ENCODE measurements at regions not wholly inside any gene's neighbourhood (a gene's known extent, or its start where the extent isn't known, plus 50 kb on each side); places are given as distances from the start of the nearest gene placed in this dataset.
"Not testable (repeated sequence)": the region's sequence is repeated elsewhere in the genome, so short reads cannot be mapped to it uniquely, and the experiment has no call there.

DNA sequence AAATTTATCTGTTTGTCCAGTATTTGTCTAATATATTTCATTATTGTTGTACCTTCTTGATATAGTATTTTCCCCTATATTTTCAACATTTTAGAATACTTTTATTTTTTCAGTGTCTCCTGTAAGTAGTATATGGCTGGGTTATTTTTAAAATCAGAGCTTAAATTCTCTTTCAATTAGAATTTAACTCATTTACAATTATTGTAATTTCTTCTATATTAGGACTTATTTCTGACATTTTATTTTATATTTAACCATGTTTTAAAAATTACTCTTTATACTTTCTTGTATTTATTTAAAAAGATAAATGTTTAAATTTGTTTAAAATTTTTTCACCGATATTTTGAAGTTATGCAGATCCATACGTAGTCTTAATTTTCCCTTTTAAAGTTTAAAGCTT is 220.0 kb upstream of the NPVF start:
- H3K27ac ChIP-seq (ENCODE audit: low read length), result no peak overlapping the region
- no peaks in the 10 kb centered on the region for H3K4me1 ChIP-seq (ENCODE audit: control insufficient read depth, insufficient read depth, low read length)
- no peak overlapping the region for H3K9ac ChIP-seq (ENCODE audit: low read length in 2 of 2)
- no peaks in the 10 kb centered on the region for H3K27me3 ChIP-seq (ENCODE audit: control insufficient read depth in 1 of 2, insufficient read depth in 2 of 2, low read length in 2 of 2)
- no peak overlapping the region for H3K4me3 ChIP-seq (ENCODE audit: low read length in 2 of 2)
- peaks cover 0 to 4% of the 10 kb centered on the region in 2 donors for H3K9me3 ChIP-seq (ENCODE audit: control insufficient read depth in 2 of 2, low read length in 2 of 2)
- H3K36me3 ChIP-seq (ENCODE audit: control insufficient read depth in 2 of 2, insufficient read depth in 2 of 2, low read length in 2 of 2), result no peaks in the 10 kb centered on the region

DNA sequence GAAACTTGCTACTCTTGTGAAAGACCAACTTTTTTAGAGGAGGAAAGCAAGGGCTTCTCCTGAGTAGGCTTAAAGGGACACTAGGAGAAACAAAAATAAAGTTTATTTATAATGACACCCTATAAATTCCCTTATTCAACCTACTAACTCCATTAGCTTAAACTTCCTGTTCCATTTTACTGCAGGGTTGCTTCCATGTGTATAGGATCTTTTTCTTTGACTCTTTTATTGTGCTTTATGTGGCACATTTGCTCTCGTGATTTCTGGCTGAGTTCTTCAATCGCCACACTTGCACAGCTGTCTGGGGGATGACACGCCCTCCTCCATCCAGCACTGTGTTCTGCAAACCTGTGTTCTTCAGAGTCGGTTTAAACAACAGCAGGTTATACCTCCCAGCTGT is 225.7 kb upstream of the NPVF start:
- Histone ChIP-seq H3K27ac (ENCODE audit: low read length) (no peak overlapping the region), H3K4me3 (ENCODE audit: low read length in 2 of 2) (no peak overlapping the region), H3K4me1 (ENCODE audit: control insufficient read depth, insufficient read depth, low read length) (peaks cover 11% of the 10 kb centered on the region), H3K36me3 (ENCODE audit: control insufficient read depth in 2 of 2, insufficient read depth in 2 of 2, low read length in 2 of 2) (no peaks in the 10 kb centered on the region), H3K9me3 (ENCODE audit: control insufficient read depth in 2 of 2, low read length in 2 of 2) (no peaks in the 10 kb centered on the region), H3K27me3 (ENCODE audit: control insufficient read depth in 1 of 2, insufficient read depth in 2 of 2, low read length in 2 of 2) (no peaks in the 10 kb centered on the region), H3K9ac (ENCODE audit: low read length in 2 of 2) (no peak overlapping the region)

- no peaks in the 10 kb centered on the region for H3K36me3 ChIP-seq (ENCODE audit: control insufficient read depth in 2 of 2, insufficient read depth in 2 of 2, low read length in 2 of 2)
Observed at GRCh38 chr7:25454562-25455041, 226.3 kb upstream of the NPVF start.

GRCh38 chr7:25455683-25456251 is 227.5 kb upstream of the NPVF start:
- Histone ChIP-seq H3K9me3 (ENCODE audit: control insufficient read depth in 2 of 2, low read length in 2 of 2) (no peaks in the 10 kb centered on the region), H3K4me3 (ENCODE audit: low read length in 2 of 2) (no peak overlapping the region), H3K27me3 (ENCODE audit: control insufficient read depth in 1 of 2, insufficient read depth in 2 of 2, low read length in 2 of 2) (no peaks in the 10 kb centered on the region), H3K36me3 (ENCODE audit: control insufficient read depth in 2 of 2, insufficient read depth in 2 of 2, low read length in 2 of 2) (no peaks in the 10 kb centered on the region), H3K4me1 (ENCODE audit: control insufficient read depth, insufficient read depth, low read length) (peaks cover 11% of the 10 kb centered on the region), H3K9ac (ENCODE audit: low read length in 2 of 2) (no peak overlapping the region), H3K27ac (ENCODE audit: low read length) (no peak overlapping the region)

More at GRCh38 chr7:25454562-25455041, 226.3 kb upstream of the NPVF start:
- Histone ChIP-seq H3K4me1 (ENCODE audit: control insufficient read depth, insufficient read depth, low read length) (peaks cover 11% of the 10 kb centered on the region), H3K4me3 (ENCODE audit: low read length in 2 of 2) (peak overlapping the region in 1 of 2 donors; percentile 44), H3K27ac (ENCODE audit: low read length) (no peak overlapping the region), H3K9me3 (ENCODE audit: control insufficient read depth in 2 of 2, low read length in 2 of 2) (no peaks in the 10 kb centered on the region), H3K9ac (ENCODE audit: low read length in 2 of 2) (no peak overlapping the region), H3K27me3 (ENCODE audit: control insufficient read depth in 1 of 2, insufficient read depth in 2 of 2, low read length in 2 of 2) (no peaks in the 10 kb centered on the region)

DNA sequence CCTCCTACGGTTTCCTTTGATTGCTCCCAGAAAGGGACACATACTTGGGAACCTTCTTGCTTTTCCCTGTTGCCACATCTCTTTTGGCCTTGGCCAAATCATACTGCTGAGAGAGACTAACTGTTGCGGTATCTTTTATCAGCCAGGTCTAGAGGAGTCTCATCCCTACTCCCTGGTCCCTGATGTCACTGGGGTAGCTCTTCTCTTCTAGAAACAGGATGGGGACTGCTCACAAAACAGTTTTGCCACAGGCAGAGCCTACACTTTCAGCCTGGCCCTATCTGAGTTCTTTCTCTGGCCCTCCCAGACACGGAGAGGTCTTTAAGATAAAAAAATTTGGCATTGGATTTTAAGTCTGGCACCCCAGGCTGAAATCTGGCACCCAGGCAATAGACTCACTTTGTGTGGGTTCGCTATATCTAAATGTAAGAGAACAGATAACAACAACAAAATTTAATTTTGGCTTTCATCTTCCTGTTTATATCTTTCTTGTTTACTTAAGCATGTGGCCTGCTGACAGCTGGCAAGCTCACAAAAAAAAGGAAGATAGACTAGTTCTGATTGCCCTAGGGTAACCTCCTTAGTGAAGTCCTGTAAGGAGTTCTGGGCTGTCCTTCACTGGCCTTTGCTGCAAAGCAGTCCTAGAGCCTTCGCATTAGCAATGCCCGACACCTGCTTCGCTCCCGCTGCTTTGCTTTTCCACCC is 228.3 kb upstream of the NPVF start:
- Histone ChIP-seq H3K4me1 (ENCODE audit: control insufficient read depth, insufficient read depth, low read length) (peaks cover 11% of the 10 kb centered on the region), H3K9ac (ENCODE audit: low read length in 2 of 2) (no peak overlapping the region), H3K36me3 (ENCODE audit: control insufficient read depth in 2 of 2, insufficient read depth in 2 of 2, low read length in 2 of 2) (no peaks in the 10 kb centered on the region), H3K9me3 (ENCODE audit: control insufficient read depth in 2 of 2, low read length in 2 of 2) (no peaks in the 10 kb centered on the region), H3K27ac (ENCODE audit: low read length) (peak overlapping the region; percentile 41), H3K4me3 (ENCODE audit: low read length in 2 of 2) (peak overlapping the region in 1 of 2 donors; percentile 36), H3K27me3 (ENCODE audit: control insufficient read depth in 1 of 2, insufficient read depth in 2 of 2, low read length in 2 of 2) (no peaks in the 10 kb centered on the region)

- Histone ChIP-seq H3K27ac (ENCODE audit: low read length) (no peak overlapping the region), H3K9me3 (ENCODE audit: control insufficient read depth in 2 of 2, low read length in 2 of 2) (no peaks in the 10 kb centered on the region), H3K9ac (ENCODE audit: low read length in 2 of 2) (no peak overlapping the region), H3K27me3 (ENCODE audit: control insufficient read depth in 1 of 2, insufficient read depth in 2 of 2, low read length in 2 of 2) (no peaks in the 10 kb centered on the region), H3K4me3 (ENCODE audit: low read length in 2 of 2) (no peak overlapping the region), H3K36me3 (ENCODE audit: control insufficient read depth in 2 of 2, insufficient read depth in 2 of 2, low read length in 2 of 2) (no peaks in the 10 kb centered on the region), H3K4me1 (ENCODE audit: control insufficient read depth, insufficient read depth, low read length) (peaks cover 11% of the 10 kb centered on the region)
Observed at GRCh38 chr7:25459057-25459456, 230.8 kb upstream of the NPVF start.

GRCh38 chr7:25460433-25460832 is 232.1 kb upstream of the NPVF start:
- Histone ChIP-seq H3K27me3 (ENCODE audit: control insufficient read depth in 1 of 2, insufficient read depth in 2 of 2, low read length in 2 of 2) (no peaks in the 10 kb centered on the region), H3K36me3 (ENCODE audit: control insufficient read depth in 2 of 2, insufficient read depth in 2 of 2, low read length in 2 of 2) (no peaks in the 10 kb centered on the region), H3K4me3 (ENCODE audit: low read length in 2 of 2) (no peak overlapping the region), H3K27ac (ENCODE audit: low read length) (no peak overlapping the region), H3K9me3 (ENCODE audit: control insufficient read depth in 2 of 2, low read length in 2 of 2) (no peaks in the 10 kb centered on the region), H3K9ac (ENCODE audit: low read length in 2 of 2) (no peak overlapping the region), H3K4me1 (ENCODE audit: control insufficient read depth, insufficient read depth, low read length) (peaks cover 7% of the 10 kb centered on the region)

DNA sequence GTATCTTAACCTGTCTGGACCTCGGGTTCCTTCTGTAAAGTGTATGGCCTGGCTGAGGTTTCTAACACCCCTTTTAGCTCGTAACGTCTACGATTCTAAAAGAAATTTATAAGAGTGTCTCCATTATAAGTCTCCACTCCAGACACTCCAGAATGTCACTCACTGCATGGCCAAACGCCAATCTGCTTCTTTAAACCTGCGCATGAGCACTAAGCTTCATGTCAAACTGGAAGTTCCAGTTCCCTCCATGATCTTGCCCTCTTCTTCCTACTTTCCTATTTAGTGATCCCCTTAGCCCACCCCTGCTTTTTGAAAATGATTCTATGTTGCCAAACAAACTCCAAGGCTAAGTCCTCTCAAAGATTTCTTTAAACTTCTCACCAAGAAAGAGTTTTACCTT is 241.4 kb upstream of the NPVF start:
- no peak overlapping the region for H3K4me3 ChIP-seq (ENCODE audit: low read length in 2 of 2)
- H3K27me3 ChIP-seq (ENCODE audit: control insufficient read depth in 1 of 2, insufficient read depth in 2 of 2, low read length in 2 of 2), result no peaks in the 10 kb centered on the region
- no peaks in the 10 kb centered on the region for H3K9me3 ChIP-seq (ENCODE audit: control insufficient read depth in 2 of 2, low read length in 2 of 2)
- H3K4me1 ChIP-seq (ENCODE audit: control insufficient read depth, insufficient read depth, low read length), result no peaks in the 10 kb centered on the region
- no peak overlapping the region for H3K9ac ChIP-seq (ENCODE audit: low read length in 2 of 2)
- H3K27ac ChIP-seq (ENCODE audit: low read length), result no peak overlapping the region
- H3K36me3 ChIP-seq (ENCODE audit: control insufficient read depth in 2 of 2, insufficient read depth in 2 of 2, low read length in 2 of 2), result no peaks in the 10 kb centered on the region

DNA sequence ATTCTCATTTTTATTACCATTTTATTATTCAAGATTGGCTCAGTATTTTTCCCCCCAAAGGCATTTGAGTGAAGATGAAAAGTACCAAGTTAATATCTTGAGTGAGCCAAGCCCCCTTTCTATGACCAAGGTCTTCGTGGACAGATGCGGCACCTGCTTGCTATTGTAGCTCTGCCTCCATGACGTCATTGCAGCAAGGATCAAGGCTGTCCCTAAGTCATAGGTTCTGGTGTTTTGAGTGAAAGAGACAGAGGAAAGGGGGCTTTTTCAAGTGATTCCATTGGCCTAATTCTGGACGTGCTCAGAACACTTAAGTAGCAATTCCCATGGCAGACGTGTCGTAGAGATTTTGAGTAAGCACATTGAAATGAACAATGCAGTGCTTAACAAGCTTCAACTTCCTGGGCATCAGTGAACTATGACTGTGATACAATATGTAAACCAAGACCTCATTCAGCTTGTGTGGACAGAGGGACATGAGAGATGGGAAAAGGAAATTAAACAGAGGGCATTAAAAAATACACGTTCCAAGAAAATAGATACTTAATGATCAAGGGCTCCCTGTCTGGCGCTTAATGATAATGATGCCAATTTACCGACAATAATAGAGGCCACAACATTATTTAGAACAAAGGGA is 248.7 kb upstream of the NPVF start:
- Histone ChIP-seq H3K27me3 (ENCODE audit: control insufficient read depth in 1 of 2, insufficient read depth in 2 of 2, low read length in 2 of 2) (no peaks in the 10 kb centered on the region), H3K27ac (ENCODE audit: low read length) (no peak overlapping the region), H3K9ac (ENCODE audit: low read length in 2 of 2) (no peak overlapping the region), H3K9me3 (ENCODE audit: control insufficient read depth in 2 of 2, low read length in 2 of 2) (no peaks in the 10 kb centered on the region), H3K36me3 (ENCODE audit: control insufficient read depth in 2 of 2, insufficient read depth in 2 of 2, low read length in 2 of 2) (no peaks in the 10 kb centered on the region), H3K4me3 (ENCODE audit: low read length in 2 of 2) (no peak overlapping the region), H3K4me1 (ENCODE audit: control insufficient read depth, insufficient read depth, low read length) (no peaks in the 10 kb centered on the region)

GRCh38 chr7:25478221-25478620 is 249.9 kb upstream of the NPVF start:
- H3K9me3 ChIP-seq (ENCODE audit: control insufficient read depth in 2 of 2, low read length in 2 of 2); H3K36me3 ChIP-seq (ENCODE audit: control insufficient read depth in 2 of 2, insufficient read depth in 2 of 2, low read length in 2 of 2); H3K4me1 ChIP-seq (ENCODE audit: control insufficient read depth, insufficient read depth, low read length); H3K27ac ChIP-seq (ENCODE audit: low read length); H3K27me3 ChIP-seq (ENCODE audit: control insufficient read depth in 1 of 2, insufficient read depth in 2 of 2, low read length in 2 of 2); H3K9ac ChIP-seq (ENCODE audit: low read length in 2 of 2); H3K4me3 ChIP-seq (ENCODE audit: low read length in 2 of 2): not testable (repeated sequence)

- H3K27me3 ChIP-seq (ENCODE audit: control insufficient read depth in 1 of 2, insufficient read depth in 2 of 2, low read length in 2 of 2), result no peaks in the 10 kb centered on the region
- no peaks in the 10 kb centered on the region for H3K36me3 ChIP-seq (ENCODE audit: control insufficient read depth in 2 of 2, insufficient read depth in 2 of 2, low read length in 2 of 2)
- H3K4me1 ChIP-seq (ENCODE audit: control insufficient read depth, insufficient read depth, low read length), result no peaks in the 10 kb centered on the region
- H3K9me3 ChIP-seq (ENCODE audit: control insufficient read depth in 2 of 2, low read length in 2 of 2), result no peaks in the 10 kb centered on the region
- no peak overlapping the region for H3K9ac ChIP-seq (ENCODE audit: low read length in 2 of 2)
- no peak overlapping the region for H3K27ac ChIP-seq (ENCODE audit: low read length)
- no peak overlapping the region for H3K4me3 ChIP-seq (ENCODE audit: low read length in 2 of 2)
Observed at GRCh38 chr7:25478925-25479324, 250.6 kb upstream of the NPVF start.

Measured in stomach smooth muscle (tissue), 2 donors.